Vagina (tissue), 2 donors: ENCODE measurements at regions not wholly inside any gene's neighbourhood (a gene's known extent, or its start where the extent isn't known, plus 50 kb on each side); places are given as distances from the start of the nearest gene placed in this dataset.

Experiments used
- CTCF ChIP-seq, 3 experiments: fragments of 450-650 bp in 2 of 3; fragments of 200-600 bp in 1 of 3; sonication (generic) in 1 of 3; IDR thresholded peaks; one replicate each; pipeline ENCODE4 v1.5.1; 2017 to 2019; ENCODE audit warnings: antibody characterized with exemption in 3 of 3, mild to moderate bottlenecking in 2 of 3, moderate library complexity in 2 of 3
- POLR2A ChIP-seq, 2 donors: fragments of 450-650 bp; IDR thresholded peaks; one replicate each; pipeline ENCODE4 v1.6.1; 2017; ENCODE audit warnings: antibody characterized with exemption in 2 of 2, mild to moderate bottlenecking in 2 of 2, moderate library complexity in 2 of 2
- POLR2AphosphoS5 ChIP-seq, 2 donors: sonication (generic); formaldehyde crosslinking; IDR thresholded peaks; one replicate each; pipeline ENCODE4 v1.9.0; 2017; ENCODE audit warnings: antibody characterized with exemption in 2 of 2, mild to moderate bottlenecking in 2 of 2, low read depth in 1 of 2; ENCODE audit not compliant: insufficient read depth in 1 of 2

- no peak for TF ChIP-seq CTCF (IDR thresholded peaks at IDR 0.05)
- TF ChIP-seq POLR2AphosphoS5 (IDR thresholded peaks at IDR 0.05; ENCODE audit: insufficient read depth in 1 of 2, low read depth in 1 of 2), result no peak
- TF ChIP-seq POLR2A (IDR thresholded peaks at IDR 0.05), result no peak
Observed at GRCh38 chr9:89687848-89688247, 83.0 kb downstream of the GADD45G start.
